ENCODE measurements at regions not wholly inside any gene's neighbourhood (a gene's known extent, or its start where the extent isn't known, plus 50 kb on each side); places are given as distances from the start of the nearest gene placed in this dataset.

DNA sequence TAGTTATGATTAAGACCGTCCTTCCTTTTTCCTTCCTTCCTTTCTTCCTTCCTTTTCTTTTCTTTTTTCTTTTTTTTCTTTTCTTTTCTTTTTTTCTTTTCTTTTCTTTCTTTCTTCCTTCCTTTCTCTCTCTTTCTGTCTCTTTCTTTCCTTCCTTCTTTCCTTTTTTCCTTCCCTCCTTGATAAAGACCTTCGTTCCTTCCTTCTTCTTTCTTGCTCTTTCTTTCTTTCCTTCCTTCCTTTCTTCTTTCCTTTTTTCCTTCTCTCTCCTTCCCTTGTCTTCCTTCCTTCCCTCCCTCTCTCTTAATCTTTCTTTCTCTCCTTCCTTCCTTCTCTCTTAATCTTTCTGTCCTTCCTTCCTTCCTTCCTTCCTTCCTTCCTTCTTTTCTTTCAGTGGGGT, 130.9 kb downstream of the PAPOLA start:
- CTCF ChIA-PET: no interaction called here
- Histone ChIP-seq H3K4me1 (ENCODE audit: insufficient read depth, low read length, poor library complexity, severe bottlenecking) (no peaks in the 10 kb centered on the region), H3K36me3 (ENCODE audit: insufficient read depth, low read length, poor library complexity, severe bottlenecking) (no peaks in the 10 kb centered on the region), H3K27ac (ENCODE audit: low read depth, low read length, poor library complexity, severe bottlenecking) (no peak overlapping the region), H3K9me3 (ENCODE audit: low read depth, low read length, poor library complexity, severe bottlenecking) (no peaks in the 10 kb centered on the region), H3K27me3 (replicated peaks; ENCODE audit: insufficient read depth, low read depth, low read length, poor library complexity) (no peaks in the 10 kb centered on the region), H3K4me3 (ENCODE audit: low read depth, low read length, poor library complexity, severe bottlenecking) (no peak overlapping the region)
- DNase-seq (ENCODE audit: low spot score): no peak
- TF ChIP-seq EZH2 (IDR thresholded peaks at IDR 0.05; ENCODE audit: borderline replicate concordance, low read depth, low read length, poor library complexity, severe bottlenecking): no peak
- TF ChIP-seq, protein P1, sequence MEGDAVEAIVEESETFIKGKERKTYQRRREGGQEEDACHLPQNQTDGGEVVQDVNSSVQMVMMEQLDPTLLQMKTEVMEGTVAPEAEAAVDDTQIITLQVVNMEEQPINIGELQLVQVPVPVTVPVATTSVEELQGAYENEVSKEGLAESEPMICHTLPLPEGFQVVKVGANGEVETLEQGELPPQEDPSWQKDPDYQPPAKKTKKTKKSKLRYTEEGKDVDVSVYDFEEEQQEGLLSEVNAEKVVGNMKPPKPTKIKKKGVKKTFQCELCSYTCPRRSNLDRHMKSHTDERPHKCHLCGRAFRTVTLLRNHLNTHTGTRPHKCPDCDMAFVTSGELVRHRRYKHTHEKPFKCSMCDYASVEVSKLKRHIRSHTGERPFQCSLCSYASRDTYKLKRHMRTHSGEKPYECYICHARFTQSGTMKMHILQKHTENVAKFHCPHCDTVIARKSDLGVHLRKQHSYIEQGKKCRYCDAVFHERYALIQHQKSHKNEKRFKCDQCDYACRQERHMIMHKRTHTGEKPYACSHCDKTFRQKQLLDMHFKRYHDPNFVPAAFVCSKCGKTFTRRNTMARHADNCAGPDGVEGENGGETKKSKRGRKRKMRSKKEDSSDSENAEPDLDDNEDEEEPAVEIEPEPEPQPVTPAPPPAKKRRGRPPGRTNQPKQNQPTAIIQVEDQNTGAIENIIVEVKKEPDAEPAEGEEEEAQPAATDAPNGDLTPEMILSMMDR (conservative IDR thresholded peaks at IDR 0.05; ENCODE audit: low read depth, low read length): no peak
- POLR2A ChIA-PET (ENCODE audit: low non-redundant PET): no interaction called here
- no TSS peak for BruUV-seq (replicated peaks)
- intact Hi-C loops (cut with micrococcal nuclease; ENCODE audit: unreplicated experiment): no loop called here

DNA sequence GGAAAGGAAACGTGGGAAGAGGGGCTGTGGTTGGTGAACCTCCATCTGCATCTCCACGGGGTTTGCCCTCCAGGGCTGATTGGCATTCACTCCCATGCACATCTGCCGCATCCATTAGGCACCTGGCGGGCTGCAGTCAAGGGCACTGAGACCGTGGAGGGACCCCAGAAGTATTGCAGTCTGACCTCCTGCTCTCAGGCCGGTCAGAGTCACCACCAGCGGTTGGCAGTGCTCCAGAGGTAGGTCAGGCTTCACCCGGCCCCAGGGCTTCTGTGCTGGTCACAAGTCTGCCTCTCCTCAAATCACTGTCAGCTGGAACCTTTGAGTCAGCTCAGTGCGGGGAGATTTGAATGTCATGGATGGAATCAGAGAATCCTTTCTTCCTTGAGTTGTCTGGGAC, 132.3 kb downstream of the PAPOLA start:
- intact Hi-C loops (cut with micrococcal nuclease; ENCODE audit: unreplicated experiment): no loop called here
- POLR2A ChIA-PET (ENCODE audit: low non-redundant PET): no interaction called here
- H3K36me3 ChIP-seq (ENCODE audit: insufficient read depth, low read length, poor library complexity, severe bottlenecking): no peaks in the 10 kb centered on the region
- BruUV-seq (replicated peaks): no TSS peak
- no peak overlapping the region for H3K27ac ChIP-seq (ENCODE audit: low read depth, low read length, poor library complexity, severe bottlenecking)
- H3K27me3 ChIP-seq (replicated peaks; ENCODE audit: insufficient read depth, low read depth, low read length, poor library complexity): no peaks in the 10 kb centered on the region
- H3K4me3 ChIP-seq (ENCODE audit: low read depth, low read length, poor library complexity, severe bottlenecking): no peak overlapping the region
- DNase-seq (ENCODE audit: low spot score): no peak
- H3K9me3 ChIP-seq (ENCODE audit: low read depth, low read length, poor library complexity, severe bottlenecking): no peaks in the 10 kb centered on the region
- H3K4me1 ChIP-seq (ENCODE audit: insufficient read depth, low read length, poor library complexity, severe bottlenecking): no peaks in the 10 kb centered on the region
- CTCF ChIA-PET: no interaction called here
- TF ChIP-seq, protein P1 (conservative IDR thresholded peaks at IDR 0.05; ENCODE audit: low read depth, low read length): no peak
- no peak for TF ChIP-seq EZH2 (IDR thresholded peaks at IDR 0.05; ENCODE audit: borderline replicate concordance, low read depth, low read length, poor library complexity, severe bottlenecking)

DNA sequence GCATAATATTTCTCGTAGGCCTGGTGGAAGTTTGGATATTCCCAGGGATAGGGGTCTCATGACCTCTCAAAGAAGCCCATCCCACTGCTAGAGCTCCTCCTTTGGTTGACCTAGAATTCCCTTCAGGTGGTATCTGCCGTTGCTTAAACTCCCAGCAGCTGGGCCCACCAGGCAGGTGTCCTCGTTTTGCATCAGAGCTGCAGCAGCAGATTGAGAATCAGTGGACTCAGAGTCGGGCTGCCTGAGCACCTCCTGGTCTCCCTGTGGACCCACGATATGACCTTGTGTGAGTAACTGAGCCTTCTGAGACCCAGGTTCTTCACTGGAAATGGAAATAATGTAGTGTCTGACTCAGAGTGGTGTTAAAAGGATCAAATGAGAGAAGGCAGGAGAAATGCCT, 132.7 kb downstream of the PAPOLA start:
- ChIA-PET CTCF (no interaction called here), POLR2A (ENCODE audit: low non-redundant PET) (no interaction called here)
- no peak for DNase-seq (ENCODE audit: low spot score)
- Histone ChIP-seq H3K36me3 (ENCODE audit: insufficient read depth, low read length, poor library complexity, severe bottlenecking) (no peaks in the 10 kb centered on the region), H3K4me3 (ENCODE audit: low read depth, low read length, poor library complexity, severe bottlenecking) (no peak overlapping the region), H3K27me3 (replicated peaks; ENCODE audit: insufficient read depth, low read depth, low read length, poor library complexity) (no peaks in the 10 kb centered on the region), H3K4me1 (ENCODE audit: insufficient read depth, low read length, poor library complexity, severe bottlenecking) (no peaks in the 10 kb centered on the region), H3K27ac (ENCODE audit: low read depth, low read length, poor library complexity, severe bottlenecking) (no peak overlapping the region), H3K9me3 (ENCODE audit: low read depth, low read length, poor library complexity, severe bottlenecking) (no peaks in the 10 kb centered on the region)
- BruUV-seq (replicated peaks): no TSS peak
- TF ChIP-seq, protein P1 (conservative IDR thresholded peaks at IDR 0.05; ENCODE audit: low read depth, low read length): no peak
- intact Hi-C loops (cut with micrococcal nuclease; ENCODE audit: unreplicated experiment): no loop called here
